Left forelimb (tissue), 1 donor: ENCODE measurements at regions not wholly inside any gene's neighbourhood (a gene's known extent, or its start where the extent isn't known, plus 50 kb on each side); places are given as distances from the start of the nearest gene placed in this dataset.

ENCODE experiments used
- DNase-seq: peaks from one replicate; pipeline ENCODE4 v3.0.0-alpha.2; 2018; ENCODE audit warnings: low spot score

- no peak for DNase-seq
Measured at GRCh38 chr18:70666936-70667335, 378.1 kb downstream of the SOCS6 start.

GRCh38 chr18:70663141-70663540 lies 374.3 kb downstream of the SOCS6 start:
- DNase-seq, result no peak

GRCh38 chr18:70662588-70662987 lies 373.7 kb downstream of the SOCS6 start:
- DNase-seq, result no peak

- DNase-seq, result no peak
Measured at GRCh38 chr18:70659036-70659925, 370.4 kb downstream of the SOCS6 start.

GRCh38 chr18:70653671-70654070 lies 364.8 kb downstream of the SOCS6 start:
- DNase-seq, result no peak

- DNase-seq, result no peak
Measured at GRCh38 chr18:70650878-70651277, 362.0 kb downstream of the SOCS6 start.

GRCh38 chr18:70649683-70650082 lies 360.8 kb downstream of the SOCS6 start:
- no peak for DNase-seq

- DNase-seq, result no peak
Measured at GRCh38 chr18:70645971-70646370, 357.1 kb downstream of the SOCS6 start.

GRCh38 chr18:70643812-70644211 lies 355.0 kb downstream of the SOCS6 start:
- DNase-seq, result no peak

GRCh38 chr18:70641156-70641775 lies 352.4 kb downstream of the SOCS6 start:
- no peak for DNase-seq

GRCh38 chr18:70640336-70640887 lies 351.6 kb downstream of the SOCS6 start:
- DNase-seq, result no peak

- DNase-seq, result no peak
Measured at GRCh38 chr18:70636991-70637390, 348.1 kb downstream of the SOCS6 start.

- DNase-seq, result no peak
Measured at GRCh38 chr18:70634576-70635147, 345.8 kb downstream of the SOCS6 start.

- no peak for DNase-seq
Measured at GRCh38 chr18:70627182-70627802, 338.4 kb downstream of the SOCS6 start.

- DNase-seq, result no peak
Measured at GRCh38 chr18:70622622-70623419, 334.0 kb downstream of the SOCS6 start.

GRCh38 chr18:70621710-70622109 lies 332.9 kb downstream of the SOCS6 start:
- DNase-seq, result no peak

GRCh38 chr18:70620837-70621612 lies 332.2 kb downstream of the SOCS6 start:
- no peak for DNase-seq

- no peak for DNase-seq
Measured at GRCh38 chr18:70617020-70617763, 328.3 kb downstream of the SOCS6 start.

- DNase-seq, result no peak
Measured at GRCh38 chr18:70600225-70600925, 311.5 kb downstream of the SOCS6 start.
